OCI-LY3 (cell line): ENCODE measurements at regions not wholly inside any gene's neighbourhood (a gene's known extent, or its start where the extent isn't known, plus 50 kb on each side); places are given as distances from the start of the nearest gene placed in this dataset.

Source experiments
- H2AFZ ChIP-seq: fragments of 200-600, 300-600 bp; shearing (Covaris generic); 2 replicates; pipeline ENCODE4 v1.6.0; 2014; ENCODE audit warnings: antibody characterized with exemption, low read depth, low read length
- H3K27ac ChIP-seq: fragments of 200-600, 300-600 bp; sonication (generic); 2 replicates; pipeline ENCODE4 v1.5.1; 2014; ENCODE audit warnings: mild to moderate bottlenecking, low read length, moderate library complexity, mixed read lengths
- H3K27me3 ChIP-seq: fragments of 200-600, 300-600 bp; sonication (generic); 2 replicates; pipeline ENCODE4 v1.6.1; 2014; ENCODE audit warnings: low read depth, low read length, mixed read lengths
- H3K36me3 ChIP-seq: fragments of 200-600, 300-600 bp; sonication (generic); replicated peaks from 2 replicates; pipeline ENCODE3; 2014; ENCODE audit warnings: low read depth, low read length, mixed read lengths
- H3K4me1 ChIP-seq: fragments of 300-600, 200-600 bp; sonication (generic); 2 replicates; pipeline ENCODE4 v1.6.1; 2014; ENCODE audit warnings: low read length, mixed read lengths
- H3K4me2 ChIP-seq: fragments of 200-600, 300-600 bp; sonication (generic); 2 replicates; pipeline ENCODE4 v1.6.1; 2014; ENCODE audit warnings: low read length, mixed read lengths
- H3K4me3 ChIP-seq: fragments of 300-600, 200-600 bp; sonication (generic); 2 replicates; pipeline ENCODE4 v1.5.1; 2014; ENCODE audit warnings: antibody characterized with exemption, mild to moderate bottlenecking, low read length, moderate library complexity
- H3K79me2 ChIP-seq: fragments of 300-600, 200-600 bp; shearing (Covaris generic); 2 replicates; pipeline ENCODE4 v1.6.1; 2014; ENCODE audit warnings: mild to moderate bottlenecking, low read length, mixed read lengths
- H3K9ac ChIP-seq: fragments of 300-600, 200-600 bp; shearing (Covaris generic); 2 replicates; pipeline ENCODE4 v1.6.0; 2014; ENCODE audit warnings: mild to moderate bottlenecking, low read length, moderate library complexity
- H3K9me3 ChIP-seq: fragments of 200-600, 300-600 bp; shearing (Covaris generic); 2 replicates; pipeline ENCODE4 v1.6.1; 2014; ENCODE audit warnings: low read length, mixed read lengths; ENCODE audit not compliant: insufficient read depth
- H4K20me1 ChIP-seq: fragments of 200-600, 300-600 bp; sonication (generic); 2 replicates; pipeline ENCODE4 v1.6.1; 2016; ENCODE audit warnings: low read length, mixed read lengths; ENCODE audit not compliant: insufficient read depth
- CTCF ChIP-seq: fragments of 200-600, 300-600 bp; sonication (generic); IDR thresholded peaks from 2 replicates; pipeline ENCODE4 v1.5.1; 2014; ENCODE audit warnings: antibody characterized with exemption, low read length, low read depth
- EZH2phosphoT487 ChIP-seq: fragments of 200-600 bp; shearing (Covaris generic); IDR thresholded peaks from 2 replicates; pipeline ENCODE4 v1.6.1; 2018; ENCODE audit warnings: antibody characterized with exemption, mixed run types, low read depth

GRCh38 chr12:53887006-53887405 lies 51.6 kb upstream of the HOXC13 start:
- Histone ChIP-seq H3K4me3 (no peak overlapping the region), H3K27me3 (peaks cover 19% of the 10 kb centered on the region; the same call in 1 of the 2 replicates), H3K27ac (no peak overlapping the region), H3K4me2 (no peak overlapping the region), H3K36me3 (no peaks in the 10 kb centered on the region), H3K9ac (no peak overlapping the region), H3K4me1 (no peaks in the 10 kb centered on the region), H4K20me1 (no peaks in the 10 kb centered on the region), H3K9me3 (no peaks in the 10 kb centered on the region), H2AFZ (no peak overlapping the region), H3K79me2 (no peaks in the 10 kb centered on the region)
- no peak for TF ChIP-seq EZH2phosphoT487
- no peak for TF ChIP-seq CTCF

- Histone ChIP-seq H3K4me1 (peaks cover 3% of the 10 kb centered on the region; the same call in 1 of the 2 replicates), H3K9me3 (no peaks in the 10 kb centered on the region), H3K4me3 (no peak overlapping the region), H3K4me2 (no peak overlapping the region), H3K27me3 (peaks cover 23% of the 10 kb centered on the region; the same call in 1 of the 2 replicates), H3K9ac (no peak overlapping the region), H3K79me2 (no peaks in the 10 kb centered on the region), H2AFZ (no peak overlapping the region), H3K36me3 (no peaks in the 10 kb centered on the region), H3K27ac (no peak overlapping the region), H4K20me1 (no peaks in the 10 kb centered on the region)
- TF ChIP-seq CTCF (no peak), EZH2phosphoT487 (no peak)
Measured at GRCh38 chr12:53887881-53888280, 50.8 kb upstream of the HOXC13 start.
